Left ventricle myocardium inferior (tissue), 1 donor: ENCODE measurements at regions not wholly inside any gene's neighbourhood (a gene's known extent, or its start where the extent isn't known, plus 50 kb on each side); places are given as distances from the start of the nearest gene placed in this dataset.

Experiments
- DNase-seq: peaks from one replicate; pipeline ENCODE4 v3.0.0-alpha.2; 2020
- H3K27ac ChIP-seq: fragments of 200-600 bp; replicated peaks from 2 replicates; pipeline ENCODE4 v1.8.0; 2021
- H3K27me3 ChIP-seq: fragments of 200-600 bp; 2 replicates; pipeline ENCODE4 v1.8.0; 2021; ENCODE audit warnings: low read depth
- H3K36me3 ChIP-seq: fragments of 200-600 bp; 2 replicates; pipeline ENCODE4 v1.8.0; 2021
- H3K4me1 ChIP-seq: fragments of 200-600 bp; 2 replicates; pipeline ENCODE4 v1.8.0; 2021
- H3K4me3 ChIP-seq: fragments of 200-600 bp; 2 replicates; pipeline ENCODE4 v1.8.0; 2021; ENCODE audit warnings: mild to moderate bottlenecking, moderate library complexity
- H3K9me3 ChIP-seq: fragments of 200-600 bp; replicated peaks from 2 replicates; pipeline ENCODE4 v1.8.0; 2021
- CTCF ChIP-seq: fragments of 200-600 bp; IDR thresholded peaks from 2 replicates; pipeline ENCODE4 v1.8.0; 2021; ENCODE audit warnings: antibody characterized with exemption, mild to moderate bottlenecking, borderline replicate concordance
- intact Hi-C: fragments of 100-400 bp; cut with micrococcal nuclease; formaldehyde crosslinking; loops from one replicate; pipeline ENCODE4 v1.11.0; 2022
- donor health status: DM: no; HTN: yes; CAD: no; lungs with severe emphysema.

- TF ChIP-seq CTCF = no peak
- no peak for DNase-seq
- Histone ChIP-seq H3K27me3 (no peaks in the 10 kb centered on the region), H3K9me3 (peaks cover 22% of the 10 kb centered on the region), H3K36me3 (no peaks in the 10 kb centered on the region), H3K4me3 (no peak overlapping the region), H3K27ac (no peak overlapping the region), H3K4me1 (no peaks in the 10 kb centered on the region)
- intact Hi-C loops = no loop called here
Measured at GRCh38 chr2:180472133-180472532, 465.0 kb upstream of the CWC22 start.

GRCh38 chr2:180463608-180464007 is 456.5 kb upstream of the CWC22 start:
- peaks cover 13% of the 10 kb centered on the region for H3K9me3 ChIP-seq
- no peak overlapping the region for H3K27ac ChIP-seq
- no peak for TF ChIP-seq CTCF
- intact Hi-C loops = no loop called here
- H3K4me1 ChIP-seq = no peaks in the 10 kb centered on the region
- H3K27me3 ChIP-seq = no peaks in the 10 kb centered on the region
- no peak overlapping the region for H3K4me3 ChIP-seq
- no peaks in the 10 kb centered on the region for H3K36me3 ChIP-seq
- DNase-seq = no peak

GRCh38 chr2:180461761-180462160 is 454.7 kb upstream of the CWC22 start:
- no peak overlapping the region for H3K4me3 ChIP-seq
- no peak for TF ChIP-seq CTCF
- no peaks in the 10 kb centered on the region for H3K4me1 ChIP-seq
- no peaks in the 10 kb centered on the region for H3K36me3 ChIP-seq
- no peaks in the 10 kb centered on the region for H3K27me3 ChIP-seq
- no peak for DNase-seq
- no peaks in the 10 kb centered on the region for H3K9me3 ChIP-seq
- H3K27ac ChIP-seq = no peak overlapping the region
- intact Hi-C loops = no loop called here

GRCh38 chr2:180456801-180457200 is 449.7 kb upstream of the CWC22 start:
- Histone ChIP-seq H3K4me1 (no peaks in the 10 kb centered on the region), H3K4me3 (no peak overlapping the region)
- intact Hi-C loops = no loop called here

GRCh38 chr2:180450841-180451240 is 443.7 kb upstream of the CWC22 start:
- no peak for DNase-seq
- Histone ChIP-seq H3K4me3 (no peak overlapping the region), H3K27ac (no peak overlapping the region), H3K9me3 (no peaks in the 10 kb centered on the region), H3K4me1 (no peaks in the 10 kb centered on the region), H3K27me3 (no peaks in the 10 kb centered on the region), H3K36me3 (no peaks in the 10 kb centered on the region)
- no peak for TF ChIP-seq CTCF
- intact Hi-C loops = no loop called here

More at GRCh38 chr2:180456801-180457200, 449.7 kb upstream of the CWC22 start:
- DNase-seq = no peak
- no peak for TF ChIP-seq CTCF
- H3K27me3 ChIP-seq = no peaks in the 10 kb centered on the region
- no peak overlapping the region for H3K27ac ChIP-seq
- H3K9me3 ChIP-seq = no peaks in the 10 kb centered on the region
- no peaks in the 10 kb centered on the region for H3K36me3 ChIP-seq
